GM12873 (cell line): ENCODE measurements at regions not wholly inside any gene's neighbourhood (a gene's known extent, or its start where the extent isn't known, plus 50 kb on each side); places are given as distances from the start of the nearest gene placed in this dataset.

Source experiments
- TF ChIP-seq, protein P1 (sequence below): IDR thresholded peaks from 2 replicates; pipeline ENCODE4 v1.5.1; 2012; ENCODE audit warnings: low read depth, mild to moderate bottlenecking, moderate library complexity, low read length, control low read depth; ENCODE audit not compliant: insufficient read depth; ENCODE audit errors: missing control alignments

GRCh38 chr20:50369225-50370035, 140.8 kb upstream of the PTPN1 start:
- TF ChIP-seq, protein P1, sequence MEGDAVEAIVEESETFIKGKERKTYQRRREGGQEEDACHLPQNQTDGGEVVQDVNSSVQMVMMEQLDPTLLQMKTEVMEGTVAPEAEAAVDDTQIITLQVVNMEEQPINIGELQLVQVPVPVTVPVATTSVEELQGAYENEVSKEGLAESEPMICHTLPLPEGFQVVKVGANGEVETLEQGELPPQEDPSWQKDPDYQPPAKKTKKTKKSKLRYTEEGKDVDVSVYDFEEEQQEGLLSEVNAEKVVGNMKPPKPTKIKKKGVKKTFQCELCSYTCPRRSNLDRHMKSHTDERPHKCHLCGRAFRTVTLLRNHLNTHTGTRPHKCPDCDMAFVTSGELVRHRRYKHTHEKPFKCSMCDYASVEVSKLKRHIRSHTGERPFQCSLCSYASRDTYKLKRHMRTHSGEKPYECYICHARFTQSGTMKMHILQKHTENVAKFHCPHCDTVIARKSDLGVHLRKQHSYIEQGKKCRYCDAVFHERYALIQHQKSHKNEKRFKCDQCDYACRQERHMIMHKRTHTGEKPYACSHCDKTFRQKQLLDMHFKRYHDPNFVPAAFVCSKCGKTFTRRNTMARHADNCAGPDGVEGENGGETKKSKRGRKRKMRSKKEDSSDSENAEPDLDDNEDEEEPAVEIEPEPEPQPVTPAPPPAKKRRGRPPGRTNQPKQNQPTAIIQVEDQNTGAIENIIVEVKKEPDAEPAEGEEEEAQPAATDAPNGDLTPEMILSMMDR, result no peak

- TF ChIP-seq, protein P1, result no peak
These were observed 140.1 kb upstream of the PTPN1 start for GRCh38 chr20:50370036-50370566.

GRCh38 chr20:50371878-50372769, 138.1 kb upstream of the PTPN1 start:
- TF ChIP-seq, protein P1, result no peak

- TF ChIP-seq, protein P1, result no peak
These were observed 137.5 kb upstream of the PTPN1 start for GRCh38 chr20:50372770-50373088.

DNA sequence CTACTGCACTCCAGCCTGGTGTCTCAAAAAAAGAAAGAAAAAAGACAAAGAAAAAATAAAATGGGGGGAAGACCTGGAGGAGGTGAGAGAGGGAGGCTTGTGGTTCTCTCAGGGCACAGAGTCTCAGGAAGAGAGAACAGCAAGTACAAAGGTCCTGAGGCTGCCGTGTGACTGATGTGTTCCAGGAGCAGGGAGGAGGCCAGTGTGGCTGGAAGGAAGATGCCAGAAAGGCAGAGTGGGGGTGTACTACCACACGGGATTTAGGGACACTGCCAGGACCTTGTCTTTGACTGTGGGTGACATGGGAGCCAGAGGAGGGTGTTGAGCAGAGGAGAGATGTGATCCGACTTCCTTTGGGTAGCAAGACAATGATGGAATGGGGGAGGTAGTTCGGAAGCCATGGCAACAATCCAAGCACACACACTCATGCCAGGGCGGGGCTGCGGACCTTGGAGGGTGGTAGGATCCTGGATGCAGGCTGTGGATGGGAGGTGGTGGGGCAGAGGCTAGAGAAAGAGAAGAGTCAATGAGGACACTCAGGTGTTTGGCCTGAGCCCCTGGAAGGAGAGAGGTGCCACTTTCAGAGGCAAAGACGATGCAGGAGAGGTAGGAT, 136.4 kb upstream of the PTPN1 start:
- TF ChIP-seq, protein P1, result no peak

DNA sequence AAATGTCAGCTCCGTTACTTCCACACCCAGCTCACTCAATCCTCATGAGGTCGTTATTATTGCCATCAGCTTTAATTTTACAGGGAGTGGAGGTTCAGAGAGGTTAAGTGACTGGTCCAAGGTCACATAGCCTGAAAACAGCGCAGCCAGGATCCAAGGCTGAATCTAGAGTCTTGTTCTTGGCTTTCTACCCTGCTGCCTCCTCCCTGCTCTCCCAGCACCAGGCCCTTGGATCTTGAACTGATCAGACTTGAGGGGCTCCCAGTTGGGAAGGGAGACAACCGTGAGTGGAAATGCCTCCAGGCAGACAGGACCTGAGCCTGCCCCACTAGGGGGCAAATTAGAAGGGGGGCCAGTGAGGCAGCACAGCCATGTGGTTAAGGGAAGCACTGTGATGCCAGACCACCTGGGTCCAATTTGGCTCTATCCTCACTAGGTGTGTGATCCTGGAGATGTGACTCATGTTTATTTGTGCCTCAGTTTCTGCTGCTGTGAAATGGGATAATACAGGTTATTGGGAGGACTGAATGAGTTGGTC, 135.6 kb upstream of the PTPN1 start:
- TF ChIP-seq, protein P1, result no peak
